ENCODE measurements at regions not wholly inside any gene's neighbourhood (a gene's known extent, or its start where the extent isn't known, plus 50 kb on each side); places are given as distances from the start of the nearest gene placed in this dataset.
A peak's percentile ranks its signal among the peaks of the same experiment; 100 is the strongest.

- TF ChIP-seq ZFX (CRISPR knock-in tag; IDR thresholded peaks at IDR 0.05) (no peak), CBFB (CRISPR knock-in tag; IDR thresholded peaks at IDR 0.05) (no peak), E2F8 (IDR thresholded peaks at IDR 0.05; ENCODE audit: low read depth, partially characterized antibody) (no peak), RFX5 (IDR thresholded peaks at IDR 0.05; ENCODE audit: low read depth, low read length) (no peak), CXXC5 (CRISPR knock-in tag; IDR thresholded peaks at IDR 0.05) (peak; percentile 50; the same call in 1 of the 2 replicates), CEBPG (CRISPR knock-in tag; IDR thresholded peaks at IDR 0.05) (peak; percentile 28; the same call in 1 of the 2 replicates), CEBPG (tag; conservative IDR thresholded peaks at IDR 0.05 in 1 of 2, IDR thresholded peaks at IDR 0.05 in 1 of 2) (peak; percentile 69 to 91), SRSF3 (IDR thresholded peaks at IDR 0.05; ENCODE audit: insufficient read depth, low read length) (no peak), ILF3 (IDR thresholded peaks at IDR 0.05; ENCODE audit: borderline replicate concordance) (no peak), FOSL1 (tag; conservative IDR thresholded peaks at IDR 0.05) (peak; percentile 80), FOXA3 (CRISPR knock-in tag; conservative IDR thresholded peaks at IDR 0.05 in 1 of 2, IDR thresholded peaks at IDR 0.05 in 1 of 2) (no peak), IRF1 (CRISPR knock-in tag; IDR thresholded peaks at IDR 0.05; ENCODE audit: borderline replicate concordance) (no peak), KDM1A (IDR thresholded peaks at IDR 0.05) (0 out of 4 replicates have a peak, but pooled peaks of 1 of the 2 experiments have one; percentile 5), ETS2 (tag; IDR thresholded peaks at IDR 0.05; ENCODE audit: borderline replicate concordance, poor library complexity, severe bottlenecking) (no peak), ZNF277 (CRISPR knock-in tag; IDR thresholded peaks at IDR 0.05; ENCODE audit: borderline replicate concordance) (no peak), POLR3G (IDR thresholded peaks at IDR 0.05; ENCODE audit: extremely low read depth, insufficient read length, insufficient replicate concordance) (no peak), ATF3 (IDR thresholded peaks at IDR 0.05) (peak; percentile 65), ATF3 (CRISPR knock-in tag; conservative IDR thresholded peaks at IDR 0.05) (no peak), E2F5 (CRISPR knock-in tag; IDR thresholded peaks at IDR 0.05) (no peak)
These were observed 223.6 kb upstream of the RREB1 start (continued) for GRCh38 chr6:6884193-6884627.

Measured in K562 (cell line).